Memory B cell (primary cell): ENCODE measurements at regions not wholly inside any gene's neighbourhood (a gene's known extent, or its start where the extent isn't known, plus 50 kb on each side); places are given as distances from the start of the nearest gene placed in this dataset.

Source experiments
- ATAC-seq: fragments of 150-1000 bp; cut with Tn5 transposase; 2 replicates; pipeline ENCODE4 v1.10.0; 2021; ENCODE audit warnings: low read depth, mild to moderate bottlenecking, moderate library complexity
- DNase-seq, 2 donors: peaks; one replicate each; pipeline ENCODE4 v3.0.0; 2022; ENCODE audit warnings: low spot score in 2 of 2
- H3K27ac Mint-ChIP-seq: one replicate; pipeline ENCODE4 v1.8.0; 2022; ENCODE audit warnings: mild to moderate bottlenecking, moderate library complexity, mixed read lengths
- H3K27me3 Mint-ChIP-seq: one replicate; pipeline ENCODE4 v1.8.0; 2022; ENCODE audit warnings: mixed read lengths
- H3K36me3 Mint-ChIP-seq: one replicate; pipeline ENCODE4 v1.8.0; 2022; ENCODE audit warnings: mild to moderate bottlenecking, mixed read lengths
- H3K4me1 Mint-ChIP-seq: one replicate; pipeline ENCODE4 v1.8.0; 2022; ENCODE audit warnings: mixed read lengths
- H3K4me3 Mint-ChIP-seq: one replicate; pipeline ENCODE4 v1.8.0; 2022; ENCODE audit warnings: mild to moderate bottlenecking, moderate library complexity, mixed read lengths
- H3K9me3 Mint-ChIP-seq: one replicate; pipeline ENCODE4 v1.8.0; 2022; ENCODE audit warnings: mixed read lengths

DNA sequence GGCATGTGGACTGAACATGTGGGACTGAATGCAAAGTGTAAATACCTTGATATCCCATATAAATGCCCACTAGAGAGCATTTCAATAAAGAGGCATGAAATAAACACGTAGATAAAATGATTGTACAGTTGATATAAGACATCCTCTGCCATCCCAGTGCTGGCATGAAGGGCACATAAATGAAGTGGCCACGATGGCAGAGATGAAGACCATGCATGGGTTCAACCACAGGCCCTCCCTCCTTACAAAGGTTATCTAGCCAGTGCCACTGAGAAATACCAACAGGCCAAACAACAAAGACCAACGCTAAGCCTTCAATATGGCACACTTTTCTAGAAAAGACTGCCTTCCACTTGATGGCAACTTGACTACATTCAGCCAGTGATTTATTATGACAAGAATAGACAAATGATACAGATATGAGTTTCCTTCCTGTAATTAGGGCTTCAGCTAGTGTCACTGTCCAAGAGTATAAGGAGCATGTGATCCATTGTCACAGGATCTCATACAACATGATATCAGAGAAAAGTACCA lies 493.9 kb upstream of the MAP2 start:
- Mint-ChIP-seq H3K27me3 (no peaks in the 10 kb centered on the region), H3K4me3 (no peak overlapping the region), H3K36me3 (no peaks in the 10 kb centered on the region), H3K27ac (no peak overlapping the region), H3K9me3 (no peaks in the 10 kb centered on the region), H3K4me1 (no peaks in the 10 kb centered on the region)
- no peak for DNase-seq
- no peak for ATAC-seq

DNA sequence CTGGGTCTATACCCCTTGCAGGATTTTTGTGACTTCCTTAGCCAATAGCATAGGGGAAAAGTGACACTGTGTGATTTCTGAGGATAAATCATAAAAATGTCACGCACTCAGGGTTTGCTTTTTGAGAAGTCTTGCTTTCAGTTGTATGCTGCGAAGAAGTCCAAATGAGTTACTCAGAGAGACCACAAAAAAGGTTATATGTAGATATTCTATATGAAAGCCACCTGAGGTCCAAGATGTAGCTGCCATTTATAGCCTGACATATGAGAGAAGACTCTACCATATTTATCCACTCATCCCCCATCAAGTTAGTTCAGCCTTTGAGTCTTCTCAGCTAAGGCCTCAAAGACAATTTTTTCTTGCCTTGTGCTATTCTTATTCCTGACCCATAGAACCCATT lies 488.3 kb upstream of the MAP2 start:
- DNase-seq: no peak
- Mint-ChIP-seq H3K4me1 (no peaks in the 10 kb centered on the region), H3K36me3 (no peaks in the 10 kb centered on the region), H3K4me3 (no peak overlapping the region), H3K27me3 (no peaks in the 10 kb centered on the region), H3K27ac (no peak overlapping the region), H3K9me3 (no peaks in the 10 kb centered on the region)
- no peak for ATAC-seq

DNA sequence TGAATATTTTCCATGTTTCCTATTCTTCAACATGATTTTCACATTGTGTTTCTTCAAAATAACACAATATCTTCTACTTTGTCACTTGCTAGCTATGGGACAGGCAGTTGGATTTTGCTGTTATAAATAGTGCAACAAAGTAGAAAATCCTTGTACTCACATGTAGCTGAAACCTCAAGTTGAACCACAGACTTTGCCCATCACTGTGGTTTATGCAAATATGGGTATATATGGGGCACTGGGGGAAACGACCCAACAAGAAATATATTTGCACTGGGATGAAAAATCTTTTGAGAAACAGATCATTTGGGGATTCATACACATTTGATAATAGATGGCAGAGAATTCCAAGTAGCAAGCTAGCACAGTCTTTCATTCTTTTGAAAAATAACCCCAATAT lies 486.3 kb upstream of the MAP2 start:
- Mint-ChIP-seq H3K4me1 (no peaks in the 10 kb centered on the region), H3K9me3 (no peaks in the 10 kb centered on the region), H3K27me3 (no peaks in the 10 kb centered on the region), H3K27ac (no peak overlapping the region), H3K36me3 (no peaks in the 10 kb centered on the region), H3K4me3 (no peak overlapping the region)
- no peak for ATAC-seq
- DNase-seq: no peak

DNA sequence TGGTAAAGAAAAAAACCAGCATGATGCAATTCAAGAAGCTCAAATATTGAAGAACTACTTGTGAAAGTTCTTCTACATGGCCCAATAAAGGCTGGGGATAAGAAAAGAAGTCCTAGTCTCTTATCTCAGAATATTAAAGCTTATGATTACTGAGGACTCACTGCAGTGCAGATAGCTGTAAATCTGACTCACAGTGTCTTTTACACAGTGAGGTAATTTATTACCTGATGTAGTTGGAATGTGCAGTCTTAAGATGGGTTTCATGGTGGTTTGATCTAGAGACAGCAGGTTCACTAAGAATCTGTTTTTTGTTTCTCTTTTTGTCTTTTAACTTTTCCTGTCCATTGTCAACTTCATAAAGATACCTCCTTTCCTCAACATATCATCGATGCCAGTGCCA lies 484.0 kb upstream of the MAP2 start:
- no peak overlapping the region for H3K4me3 Mint-ChIP-seq
- H3K36me3 Mint-ChIP-seq: no peaks in the 10 kb centered on the region
- H3K9me3 Mint-ChIP-seq: no peaks in the 10 kb centered on the region
- ATAC-seq: no peak
- no peak for DNase-seq
- no peak overlapping the region for H3K27ac Mint-ChIP-seq
- no peaks in the 10 kb centered on the region for H3K27me3 Mint-ChIP-seq
- no peaks in the 10 kb centered on the region for H3K4me1 Mint-ChIP-seq

DNA sequence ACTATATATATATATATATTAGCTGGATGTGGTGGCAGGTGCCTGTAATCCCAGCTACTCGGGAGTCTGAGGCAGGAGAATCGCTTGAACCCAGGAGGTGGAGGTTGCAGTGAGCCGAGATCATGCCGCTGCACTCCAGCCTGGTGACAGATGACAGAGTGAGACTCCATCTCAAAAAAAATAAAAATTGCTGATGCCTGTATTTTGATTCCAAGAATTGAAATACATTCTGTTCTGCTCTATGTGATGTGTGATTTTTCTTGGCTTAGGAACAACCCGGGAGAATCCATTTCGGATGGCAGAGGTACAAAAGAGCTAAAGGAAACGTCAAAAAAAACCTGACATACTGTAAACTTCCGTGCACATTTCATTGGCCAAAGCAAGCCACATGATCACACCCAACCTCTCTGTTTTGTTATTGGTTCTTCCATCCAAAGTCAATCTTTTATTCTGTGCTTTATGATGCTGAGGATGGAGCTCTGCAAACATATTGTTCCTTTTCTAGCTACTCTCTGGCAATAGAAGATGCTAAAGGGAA lies 478.1 kb upstream of the MAP2 start:
- Mint-ChIP-seq H3K4me3 (no peak overlapping the region), H3K27me3 (no peaks in the 10 kb centered on the region), H3K9me3 (no peaks in the 10 kb centered on the region), H3K36me3 (no peaks in the 10 kb centered on the region), H3K4me1 (no peaks in the 10 kb centered on the region), H3K27ac (no peak overlapping the region)
- DNase-seq: no peak
- no peak for ATAC-seq

DNA sequence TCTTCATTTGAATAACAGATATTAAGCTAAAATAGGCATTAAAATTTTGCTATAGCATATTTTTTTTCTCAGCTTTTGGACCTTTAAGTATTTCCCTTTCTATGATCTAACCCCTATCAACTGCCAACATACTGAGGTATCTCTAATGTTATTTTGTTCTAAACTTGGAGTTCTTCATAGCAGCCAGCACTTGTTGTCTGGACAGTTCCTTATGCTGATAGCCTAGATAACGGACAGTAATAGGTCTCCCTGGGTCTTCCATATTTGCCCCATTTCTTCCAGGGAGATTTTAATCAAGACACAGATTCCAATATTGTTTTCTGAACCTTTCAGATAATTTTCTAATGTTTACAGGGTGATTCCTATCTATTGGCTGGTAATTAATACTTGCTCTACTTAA lies 475.8 kb upstream of the MAP2 start:
- H3K4me3 Mint-ChIP-seq: no peak overlapping the region
- no peaks in the 10 kb centered on the region for H3K27me3 Mint-ChIP-seq
- H3K4me1 Mint-ChIP-seq: no peaks in the 10 kb centered on the region
- H3K27ac Mint-ChIP-seq: no peak overlapping the region
- no peaks in the 10 kb centered on the region for H3K36me3 Mint-ChIP-seq
- DNase-seq: no peak
- H3K9me3 Mint-ChIP-seq: no peaks in the 10 kb centered on the region
- no peak for ATAC-seq

DNA sequence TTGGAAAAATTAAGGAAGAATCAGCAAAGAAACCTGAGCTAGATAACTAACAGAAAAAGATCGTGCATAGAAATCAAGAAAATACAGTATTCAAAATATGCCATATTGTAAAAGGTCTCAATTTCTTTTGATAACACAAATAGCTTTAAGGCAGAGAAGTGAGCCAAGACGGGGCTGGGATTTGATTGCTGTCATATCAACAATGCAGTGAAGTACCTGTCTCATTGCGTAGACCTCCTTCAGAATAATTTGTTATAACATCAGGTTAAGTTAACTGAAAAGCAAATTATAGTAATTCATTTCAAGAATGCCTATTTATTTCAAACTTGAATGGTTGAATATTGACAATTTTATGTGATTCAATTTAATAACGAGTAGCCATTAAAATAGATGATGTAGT lies 453.8 kb upstream of the MAP2 start:
- ATAC-seq: no peak
- Mint-ChIP-seq H3K4me3 (no peak overlapping the region), H3K4me1 (no peaks in the 10 kb centered on the region), H3K27ac (no peak overlapping the region), H3K27me3 (no peaks in the 10 kb centered on the region), H3K36me3 (no peaks in the 10 kb centered on the region), H3K9me3 (peaks cover 6% of the 10 kb centered on the region)
- DNase-seq: no peak

DNA sequence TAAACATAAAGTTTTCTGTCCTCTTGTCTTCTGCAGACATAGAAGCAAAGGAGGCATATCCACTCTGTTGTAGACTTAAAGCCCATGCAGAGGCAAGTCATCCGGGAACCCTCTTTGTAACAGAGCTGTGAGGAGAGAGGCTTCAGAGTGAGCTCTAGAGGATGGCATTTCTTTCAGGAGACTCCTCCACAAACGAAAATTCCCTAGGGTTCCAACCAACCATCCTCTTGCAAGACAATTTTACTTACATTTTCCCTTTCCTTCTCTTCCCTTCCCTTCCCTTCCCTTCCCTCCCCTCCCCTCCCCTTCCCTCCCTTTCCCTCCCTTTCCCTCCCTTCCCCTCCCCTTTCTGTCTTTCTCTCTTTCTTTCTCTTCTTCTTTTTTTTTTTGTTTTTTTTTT lies 446.3 kb upstream of the MAP2 start:
- H3K27me3 Mint-ChIP-seq: no peaks in the 10 kb centered on the region
- H3K9me3 Mint-ChIP-seq: no peaks in the 10 kb centered on the region
- H3K27ac Mint-ChIP-seq: no peak overlapping the region
- H3K4me1 Mint-ChIP-seq: no peaks in the 10 kb centered on the region
- DNase-seq: no peak
- no peak for ATAC-seq
- no peaks in the 10 kb centered on the region for H3K36me3 Mint-ChIP-seq
- no peak overlapping the region for H3K4me3 Mint-ChIP-seq

DNA sequence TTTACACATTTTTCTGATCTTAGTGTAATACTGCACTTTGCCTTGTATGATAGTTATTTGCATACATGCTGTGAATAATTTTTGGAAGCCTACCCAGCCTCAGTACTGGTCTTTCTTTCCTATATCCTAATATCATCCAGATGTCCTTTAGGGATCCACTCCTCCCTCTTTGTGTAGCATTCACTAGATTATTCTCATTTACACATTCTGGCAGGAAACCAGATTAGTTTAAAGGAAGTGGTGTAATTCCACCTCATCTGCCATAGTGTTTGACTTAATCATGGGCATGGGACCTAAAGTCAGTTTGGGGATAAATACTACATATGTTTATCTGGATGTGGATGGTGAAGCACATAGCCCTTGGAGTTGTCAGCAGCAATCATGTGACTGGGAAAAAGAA lies 444.9 kb upstream of the MAP2 start:
- DNase-seq: no peak
- Mint-ChIP-seq H3K9me3 (no peaks in the 10 kb centered on the region), H3K27me3 (no peaks in the 10 kb centered on the region), H3K36me3 (no peaks in the 10 kb centered on the region), H3K4me3 (no peak overlapping the region), H3K27ac (no peak overlapping the region), H3K4me1 (no peaks in the 10 kb centered on the region)
- ATAC-seq: no peak

DNA sequence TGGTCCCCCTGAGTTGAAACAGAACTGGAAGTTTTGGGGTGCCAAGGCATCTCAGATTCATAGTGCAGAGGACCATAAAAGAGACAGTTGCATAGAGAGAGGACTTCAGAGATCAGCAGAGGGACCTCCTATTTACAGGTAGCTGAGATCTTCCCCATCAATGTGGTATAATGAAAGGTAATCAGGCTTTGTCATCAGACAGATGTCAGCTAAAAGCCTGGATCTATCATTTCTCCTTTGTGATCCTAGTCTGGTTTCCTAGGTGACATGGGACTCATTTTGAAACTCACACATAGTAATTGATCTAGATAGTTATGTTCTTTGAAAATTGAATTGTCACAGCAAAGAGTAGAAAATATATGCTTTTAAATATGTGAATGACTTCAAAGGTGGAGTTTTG lies 443.5 kb upstream of the MAP2 start:
- no peak overlapping the region for H3K4me3 Mint-ChIP-seq

DNA sequence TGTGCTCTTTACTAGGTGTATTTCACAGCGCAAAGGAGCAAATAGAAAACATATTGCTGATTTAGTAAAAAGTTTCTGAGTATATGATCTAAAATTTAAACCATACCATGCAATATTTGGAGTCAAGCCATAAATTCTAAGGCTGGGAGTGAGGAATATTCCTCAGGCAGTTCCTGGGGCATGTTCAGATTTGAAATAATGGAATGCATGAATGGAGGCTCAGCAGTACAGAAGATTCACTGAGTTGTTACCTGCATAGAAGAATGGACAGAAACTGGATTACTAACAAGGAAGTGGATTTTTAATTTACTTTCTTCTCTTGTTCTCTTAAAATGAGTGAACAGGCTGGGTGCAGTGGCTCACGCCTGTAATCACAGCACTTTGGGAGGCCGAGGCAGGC lies 441.0 kb upstream of the MAP2 start:
- H3K4me3 Mint-ChIP-seq: no peak overlapping the region

More for the DNA sequence above, 443.5 kb upstream of the MAP2 start:
- Mint-ChIP-seq H3K9me3 (no peaks in the 10 kb centered on the region), H3K36me3 (no peaks in the 10 kb centered on the region), H3K27me3 (no peaks in the 10 kb centered on the region), H3K27ac (no peak overlapping the region), H3K4me1 (no peaks in the 10 kb centered on the region)
- DNase-seq (no peak), ATAC-seq (no peak)

DNA sequence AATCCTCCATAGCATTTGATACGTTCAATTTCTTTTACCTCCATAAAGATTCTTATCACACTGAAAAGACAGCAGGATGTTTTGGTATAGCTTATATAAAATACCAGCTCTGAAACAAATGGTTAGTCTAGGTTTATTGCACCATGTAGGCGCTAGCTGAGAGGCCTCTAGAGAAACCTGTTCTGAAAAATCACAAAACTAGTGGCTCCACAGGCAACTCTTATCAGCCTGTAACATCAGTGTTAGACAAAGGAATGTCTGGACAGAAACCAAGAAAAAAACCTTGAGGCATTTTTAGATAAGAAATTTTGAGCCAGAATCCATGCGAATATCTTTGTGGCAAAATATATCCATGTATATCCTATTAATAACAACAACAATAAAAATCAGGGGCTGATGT lies 440.4 kb upstream of the MAP2 start:
- Mint-ChIP-seq H3K27ac (no peak overlapping the region), H3K4me3 (no peak overlapping the region), H3K4me1 (no peaks in the 10 kb centered on the region), H3K9me3 (peaks cover 7% of the 10 kb centered on the region), H3K36me3 (no peaks in the 10 kb centered on the region), H3K27me3 (no peaks in the 10 kb centered on the region)
- DNase-seq: no peak
- ATAC-seq: no peak

More for the DNA sequence above, 441.0 kb upstream of the MAP2 start:
- no peak for DNase-seq
- no peaks in the 10 kb centered on the region for H3K27me3 Mint-ChIP-seq
- H3K27ac Mint-ChIP-seq: no peak overlapping the region
- no peaks in the 10 kb centered on the region for H3K4me1 Mint-ChIP-seq
- H3K36me3 Mint-ChIP-seq: no peaks in the 10 kb centered on the region
- ATAC-seq: no peak
- no peaks in the 10 kb centered on the region for H3K9me3 Mint-ChIP-seq

DNA sequence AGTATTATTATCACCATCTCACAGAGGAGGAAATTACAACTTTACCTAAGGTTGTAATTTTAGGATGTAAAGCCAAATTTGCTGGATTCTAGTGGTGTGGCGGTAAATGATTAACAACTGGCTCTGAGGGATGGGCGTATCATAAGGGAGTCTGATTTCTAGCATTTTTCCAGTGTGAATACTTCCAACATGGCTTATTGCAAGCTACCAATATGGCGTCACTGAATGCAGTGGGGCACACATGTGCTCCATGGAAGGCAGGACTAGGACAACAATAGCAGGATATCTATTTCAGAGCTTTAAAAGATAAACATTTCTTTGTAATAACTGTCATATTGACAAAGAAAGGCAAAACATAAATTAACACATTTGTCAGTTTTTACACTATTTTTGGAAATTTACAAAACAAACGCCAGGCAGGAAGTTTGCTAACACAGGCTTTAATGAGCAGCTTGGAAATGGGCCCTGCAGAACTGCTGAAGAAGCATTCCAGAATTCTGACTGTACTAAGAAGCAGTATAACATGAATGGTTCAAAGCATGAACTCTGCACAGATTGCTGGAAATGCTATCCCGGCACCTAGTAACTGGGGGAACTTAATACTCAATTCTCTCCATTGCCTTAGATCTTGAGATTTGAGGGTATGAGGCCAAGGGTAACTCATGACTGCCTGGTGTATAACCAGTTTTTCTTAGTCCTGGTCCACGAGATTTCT lies 439.3 kb upstream of the MAP2 start:
- H3K4me1 Mint-ChIP-seq: no peaks in the 10 kb centered on the region
- H3K4me3 Mint-ChIP-seq: no peak overlapping the region
- DNase-seq (no peak), ATAC-seq (no peak)
- no peaks in the 10 kb centered on the region for H3K36me3 Mint-ChIP-seq
- H3K27me3 Mint-ChIP-seq: no peaks in the 10 kb centered on the region
- H3K9me3 Mint-ChIP-seq: peaks cover 7% of the 10 kb centered on the region
- H3K27ac Mint-ChIP-seq: no peak overlapping the region

DNA sequence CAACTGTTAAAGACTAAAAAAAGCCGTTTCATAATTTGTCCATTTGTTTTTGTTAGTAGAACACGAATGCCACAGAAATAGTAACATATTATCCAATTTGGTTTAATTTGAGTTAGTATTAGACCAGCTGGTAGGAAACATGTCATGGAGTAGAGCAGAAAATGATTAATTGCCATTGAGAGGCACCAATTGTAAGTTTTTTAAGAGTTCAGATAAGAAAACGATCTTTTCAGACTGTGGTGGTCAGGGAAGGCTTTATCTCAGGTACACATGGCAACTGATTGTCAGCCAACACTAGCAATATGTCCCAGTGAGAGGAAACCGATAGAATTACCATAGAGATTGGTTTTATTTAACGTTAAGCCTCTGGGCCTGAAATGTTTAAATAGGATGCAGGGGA lies 438.2 kb upstream of the MAP2 start:
- no peaks in the 10 kb centered on the region for H3K36me3 Mint-ChIP-seq
- DNase-seq (no peak), ATAC-seq (no peak)
- no peak overlapping the region for H3K27ac Mint-ChIP-seq
- H3K9me3 Mint-ChIP-seq: peaks cover 7% of the 10 kb centered on the region
- H3K4me1 Mint-ChIP-seq: no peaks in the 10 kb centered on the region
- no peak overlapping the region for H3K4me3 Mint-ChIP-seq
- no peaks in the 10 kb centered on the region for H3K27me3 Mint-ChIP-seq

DNA sequence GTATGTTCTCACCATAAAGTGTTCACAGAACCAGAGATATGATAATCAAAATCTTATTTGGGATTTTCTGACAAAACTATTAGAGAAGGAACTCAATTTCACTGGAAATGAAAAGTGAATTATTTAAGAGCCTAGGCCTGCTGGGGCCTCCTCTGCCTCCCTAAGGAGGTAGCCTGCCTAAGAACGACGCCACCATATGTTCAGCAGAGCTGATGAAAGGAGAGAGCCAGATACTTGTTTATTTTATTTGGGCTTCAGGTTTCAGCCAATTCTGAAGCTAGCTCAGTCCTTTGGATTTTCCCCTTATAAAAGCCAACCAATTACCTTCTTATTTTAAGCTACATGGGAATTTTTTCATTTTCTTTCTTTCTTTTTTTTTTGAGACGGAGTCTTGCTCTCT lies 433.1 kb upstream of the MAP2 start:
- Mint-ChIP-seq H3K4me3 (no peak overlapping the region), H3K36me3 (no peaks in the 10 kb centered on the region), H3K9me3 (peaks cover 10% of the 10 kb centered on the region), H3K27me3 (no peaks in the 10 kb centered on the region), H3K27ac (no peak overlapping the region), H3K4me1 (no peaks in the 10 kb centered on the region)
- ATAC-seq: no peak
- no peak for DNase-seq
